ENCODE measurements at regions not wholly inside any gene's neighbourhood (a gene's known extent, or its start where the extent isn't known, plus 50 kb on each side); places are given as distances from the start of the nearest gene placed in this dataset.

DNA sequence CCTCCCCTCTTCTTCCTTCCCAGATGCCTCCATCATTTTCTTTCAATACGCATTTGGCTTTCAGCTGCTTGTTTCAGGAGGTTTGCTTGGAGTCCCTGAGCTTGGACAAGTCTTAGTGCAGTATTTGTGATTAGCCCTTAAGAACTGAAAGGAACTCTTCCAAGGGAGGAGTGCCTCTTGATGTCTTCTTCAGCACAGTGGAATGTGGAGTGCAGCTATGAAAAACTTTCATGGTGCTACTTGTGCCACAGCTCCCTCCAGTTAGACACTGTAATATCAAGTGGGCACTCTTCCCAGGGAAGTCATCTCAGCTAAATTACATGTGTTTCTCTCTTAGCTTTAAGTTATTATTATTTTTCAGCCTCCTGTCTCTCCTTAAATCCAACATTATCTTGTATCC is 173.1 kb downstream of the NECTIN3 start:
- TF ChIP-seq, protein P1, sequence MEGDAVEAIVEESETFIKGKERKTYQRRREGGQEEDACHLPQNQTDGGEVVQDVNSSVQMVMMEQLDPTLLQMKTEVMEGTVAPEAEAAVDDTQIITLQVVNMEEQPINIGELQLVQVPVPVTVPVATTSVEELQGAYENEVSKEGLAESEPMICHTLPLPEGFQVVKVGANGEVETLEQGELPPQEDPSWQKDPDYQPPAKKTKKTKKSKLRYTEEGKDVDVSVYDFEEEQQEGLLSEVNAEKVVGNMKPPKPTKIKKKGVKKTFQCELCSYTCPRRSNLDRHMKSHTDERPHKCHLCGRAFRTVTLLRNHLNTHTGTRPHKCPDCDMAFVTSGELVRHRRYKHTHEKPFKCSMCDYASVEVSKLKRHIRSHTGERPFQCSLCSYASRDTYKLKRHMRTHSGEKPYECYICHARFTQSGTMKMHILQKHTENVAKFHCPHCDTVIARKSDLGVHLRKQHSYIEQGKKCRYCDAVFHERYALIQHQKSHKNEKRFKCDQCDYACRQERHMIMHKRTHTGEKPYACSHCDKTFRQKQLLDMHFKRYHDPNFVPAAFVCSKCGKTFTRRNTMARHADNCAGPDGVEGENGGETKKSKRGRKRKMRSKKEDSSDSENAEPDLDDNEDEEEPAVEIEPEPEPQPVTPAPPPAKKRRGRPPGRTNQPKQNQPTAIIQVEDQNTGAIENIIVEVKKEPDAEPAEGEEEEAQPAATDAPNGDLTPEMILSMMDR (IDR thresholded peaks at IDR 0.05; ENCODE audit: low read length), result no peak
- no peak for TF ChIP-seq EZH2 (IDR thresholded peaks at IDR 0.05; ENCODE audit: borderline replicate concordance, low read length)
